GM19455 (cell line): ENCODE measurements at regions not wholly inside any gene's neighbourhood (a gene's known extent, or its start where the extent isn't known, plus 50 kb on each side); places are given as distances from the start of the nearest gene placed in this dataset.

Experiments used
- ATAC-seq: cut with Tn5 transposase; IDR thresholded peaks from one replicate; pipeline ENCODE4 v1.9.1; 2021; ENCODE audit not compliant: unreplicated experiment

GRCh38 chr14:85441909-85442643 is 87.9 kb upstream of the FLRT2 start:
- no peak for ATAC-seq

- ATAC-seq = no peak
These were observed 86.9 kb upstream of the FLRT2 start for GRCh38 chr14:85442996-85443395.

GRCh38 chr14:85444635-85445034 is 85.3 kb upstream of the FLRT2 start:
- ATAC-seq = no peak

DNA sequence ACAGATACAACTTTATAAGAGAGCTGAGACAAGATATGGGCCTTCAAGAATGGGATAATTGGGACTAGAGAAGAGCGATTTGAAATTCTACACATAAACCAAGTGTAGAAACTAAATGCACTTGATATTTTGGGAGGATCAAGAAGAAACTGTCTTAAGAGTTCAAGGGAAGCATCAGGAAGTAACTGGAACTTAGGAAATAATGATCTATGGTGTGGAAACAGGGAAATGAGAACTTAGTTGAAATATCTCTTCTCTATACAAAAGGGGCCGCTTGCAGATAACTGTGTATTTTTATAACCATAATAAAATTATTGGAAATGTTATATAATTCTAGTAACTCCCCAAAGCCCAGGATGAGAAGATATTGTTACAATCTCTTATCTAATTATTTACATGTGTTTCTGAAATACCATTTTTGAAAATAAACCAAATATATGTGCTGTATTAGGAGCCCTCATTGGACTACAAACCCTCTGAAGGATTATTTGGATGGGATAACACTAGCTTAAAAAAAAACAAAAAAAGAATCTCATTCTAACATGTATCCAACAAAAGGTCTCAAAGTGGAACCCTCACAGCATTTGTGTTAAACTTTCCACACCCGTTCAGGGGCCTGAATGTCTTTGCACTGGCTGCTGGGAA is 84.7 kb upstream of the FLRT2 start:
- ATAC-seq = no peak

DNA sequence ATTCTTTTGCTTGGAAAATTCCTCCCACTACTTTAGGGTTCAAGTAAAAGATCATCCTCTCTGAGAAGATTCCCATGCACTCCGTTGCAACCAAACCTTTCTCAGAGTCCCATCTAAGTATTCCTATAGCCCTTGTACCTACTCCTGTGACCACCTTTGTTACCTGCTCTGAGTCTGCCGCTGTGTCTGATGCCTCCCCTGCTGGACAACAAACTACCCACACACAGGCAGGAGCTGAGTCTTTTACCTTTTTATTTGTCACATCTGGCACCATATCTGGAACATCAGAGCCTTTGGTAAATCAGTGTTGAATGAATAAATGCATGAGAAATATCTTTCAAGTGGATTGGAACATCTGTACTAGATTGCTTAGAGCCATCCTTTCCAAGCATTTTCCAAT is 82.1 kb upstream of the FLRT2 start:
- no peak for ATAC-seq

DNA sequence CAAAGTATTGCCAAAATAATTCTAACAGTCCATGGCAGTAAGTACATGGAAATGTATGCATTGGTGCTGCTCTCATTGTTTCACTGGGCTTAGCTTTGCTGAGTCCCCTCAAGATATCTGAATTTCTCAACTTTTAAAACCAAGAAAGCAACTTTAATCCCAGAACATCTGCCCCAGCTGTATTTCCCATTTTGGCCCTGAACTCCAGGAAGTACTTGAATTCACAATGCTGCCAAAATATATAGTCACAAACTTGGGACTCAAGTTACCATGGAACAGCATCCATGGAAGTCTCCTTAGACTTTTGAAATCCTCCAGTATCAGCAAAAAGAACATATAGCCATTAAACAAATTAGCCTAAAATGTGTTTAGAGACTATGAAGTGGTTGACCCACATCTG is 78.5 kb upstream of the FLRT2 start:
- no peak for ATAC-seq

DNA sequence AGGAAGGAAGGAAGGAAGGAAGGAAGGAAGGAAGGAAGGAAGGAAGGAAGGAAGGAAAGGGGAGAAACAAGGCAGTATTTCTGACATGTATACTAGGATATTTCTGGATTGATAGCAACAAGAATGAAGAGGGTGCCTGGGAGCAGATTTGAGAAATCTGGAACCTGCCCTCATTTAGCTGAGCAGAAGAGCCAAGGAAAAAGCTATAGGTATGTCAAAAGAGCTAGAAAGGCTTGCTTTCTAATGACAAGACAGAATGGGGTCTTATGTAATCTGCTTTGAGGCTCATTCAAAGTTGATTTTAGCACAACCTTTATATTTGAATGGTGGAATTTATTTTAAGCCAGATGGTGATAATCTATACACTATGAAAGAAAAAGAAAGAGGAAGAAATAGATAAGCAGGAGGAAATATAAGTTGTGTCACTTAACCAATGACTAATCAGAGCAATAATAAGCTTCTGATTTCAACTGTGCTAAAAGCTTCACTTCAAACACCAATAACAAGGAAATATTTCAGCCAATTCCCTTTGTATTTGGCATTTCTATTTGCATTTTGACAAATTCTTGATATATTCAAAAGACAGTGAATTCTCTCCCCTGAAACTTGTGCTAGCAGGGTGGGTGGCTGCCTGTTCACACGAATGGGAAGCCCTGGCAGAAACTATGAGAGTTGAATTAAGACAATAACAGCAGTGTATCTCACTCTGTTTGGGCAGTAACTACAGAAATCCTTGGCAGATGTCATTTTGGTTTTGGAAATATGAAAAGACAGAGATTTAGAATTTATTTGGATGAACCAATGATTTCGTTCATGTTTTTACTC is 76.3 kb upstream of the FLRT2 start:
- ATAC-seq = no peak

- no peak for ATAC-seq
These were observed 75.6 kb upstream of the FLRT2 start for GRCh38 chr14:85454226-85454813.

DNA sequence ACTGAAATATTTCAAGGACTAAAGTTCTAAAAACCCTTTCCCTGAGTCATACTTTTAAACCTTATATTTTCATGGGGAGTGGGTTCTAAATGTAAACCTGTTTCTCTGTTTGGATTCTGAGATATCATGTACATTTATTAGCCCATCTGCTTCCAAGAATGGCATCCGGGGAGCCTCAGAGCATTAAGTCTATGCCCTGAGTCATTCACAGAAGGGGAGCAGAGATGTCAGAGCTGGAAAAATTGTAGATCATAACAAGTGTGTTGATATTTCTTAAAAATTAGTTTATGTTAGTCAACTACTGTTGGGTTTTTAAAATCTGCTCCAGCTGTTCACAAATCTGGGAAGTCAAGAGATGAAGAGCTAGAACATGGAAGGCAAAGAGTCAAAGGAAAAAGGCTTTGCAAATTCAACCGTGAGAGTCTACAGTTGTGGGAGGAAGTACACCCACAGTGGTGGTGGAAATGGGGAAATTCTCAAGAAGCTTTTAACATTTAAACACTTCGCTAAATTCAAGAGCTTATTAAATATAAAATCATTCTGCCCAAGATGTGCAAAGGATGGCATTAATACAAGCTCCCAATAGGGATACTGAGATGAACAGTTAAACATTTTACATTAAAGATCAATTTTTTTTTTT is 70.5 kb upstream of the FLRT2 start:
- no peak for ATAC-seq

GRCh38 chr14:85461432-85462133 is 68.4 kb upstream of the FLRT2 start:
- ATAC-seq = no peak

- ATAC-seq = no peak
These were observed 66.4 kb upstream of the FLRT2 start for GRCh38 chr14:85463512-85463911.

DNA sequence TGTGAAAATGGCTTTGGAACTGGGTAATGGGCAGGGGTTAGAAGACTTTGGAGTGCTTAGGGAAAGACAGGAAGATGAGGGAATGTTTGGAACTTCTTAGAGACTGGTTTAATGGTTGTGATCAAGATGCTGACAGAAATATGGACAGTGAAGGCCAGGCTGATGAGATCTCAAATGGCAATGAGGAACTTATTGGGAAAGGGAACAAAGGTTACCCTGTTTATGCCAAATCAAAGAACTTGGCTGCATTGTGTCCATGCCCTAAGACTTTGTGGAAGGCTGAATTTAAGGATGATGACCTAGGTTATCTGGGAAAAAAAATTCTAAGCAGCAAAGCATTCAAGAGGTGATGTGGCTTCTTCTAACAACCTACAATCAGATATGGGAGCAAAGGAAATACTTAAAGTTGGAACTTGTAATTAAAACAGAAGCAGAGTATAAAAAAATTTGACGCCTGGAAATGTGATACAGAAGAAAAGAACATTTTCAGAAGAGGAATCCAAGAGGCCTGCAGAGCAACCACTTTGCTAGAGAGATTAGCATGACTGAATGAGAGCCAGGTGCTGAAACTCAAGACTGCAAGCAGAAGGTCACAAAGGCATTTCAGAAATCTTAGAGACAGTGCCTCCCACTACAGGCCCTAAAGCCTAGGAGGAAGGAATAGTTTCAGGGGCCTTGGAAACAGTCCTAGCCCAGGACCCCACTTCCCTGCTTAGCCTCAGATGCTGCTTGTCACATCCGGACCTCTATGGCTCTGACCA is 65.6 kb upstream of the FLRT2 start:
- ATAC-seq = no peak

DNA sequence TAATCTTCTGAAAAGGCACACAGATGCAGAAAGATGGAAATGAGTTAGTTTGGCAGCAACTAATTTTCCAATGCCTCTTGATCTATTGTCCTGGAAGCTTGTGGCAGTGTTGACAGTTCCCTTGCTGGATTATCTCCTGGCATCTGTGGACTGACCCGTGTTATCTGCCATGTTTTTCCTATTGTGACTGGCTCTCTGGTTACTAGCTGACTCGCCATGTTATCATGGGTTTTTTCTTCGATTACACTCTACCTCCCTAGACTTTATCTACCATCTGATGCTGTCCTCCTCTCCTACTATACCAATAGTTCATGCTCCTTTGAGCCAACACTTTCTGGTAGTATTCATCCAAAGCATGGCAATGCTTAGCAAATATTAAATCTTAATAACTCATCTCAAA is 63.3 kb upstream of the FLRT2 start:
- ATAC-seq = no peak

DNA sequence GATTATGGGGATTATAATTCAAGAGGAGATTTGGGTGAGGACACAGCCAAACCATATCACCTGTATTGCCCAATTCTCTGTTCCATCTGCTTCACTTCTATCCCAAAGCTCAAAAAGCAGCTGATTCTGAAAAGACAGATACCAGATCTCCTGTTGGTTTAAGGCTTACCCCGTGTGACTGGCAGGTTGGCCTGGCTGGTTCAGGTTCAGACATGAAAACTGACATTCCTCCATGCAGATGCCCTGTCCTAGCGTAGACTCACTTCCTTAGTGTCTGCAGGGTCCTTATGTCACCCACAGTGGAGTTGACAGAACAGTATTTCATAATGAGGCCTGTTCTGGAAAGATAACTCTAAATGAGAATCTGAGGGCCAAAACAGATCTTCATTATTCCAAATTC is 61.1 kb upstream of the FLRT2 start:
- ATAC-seq = no peak

DNA sequence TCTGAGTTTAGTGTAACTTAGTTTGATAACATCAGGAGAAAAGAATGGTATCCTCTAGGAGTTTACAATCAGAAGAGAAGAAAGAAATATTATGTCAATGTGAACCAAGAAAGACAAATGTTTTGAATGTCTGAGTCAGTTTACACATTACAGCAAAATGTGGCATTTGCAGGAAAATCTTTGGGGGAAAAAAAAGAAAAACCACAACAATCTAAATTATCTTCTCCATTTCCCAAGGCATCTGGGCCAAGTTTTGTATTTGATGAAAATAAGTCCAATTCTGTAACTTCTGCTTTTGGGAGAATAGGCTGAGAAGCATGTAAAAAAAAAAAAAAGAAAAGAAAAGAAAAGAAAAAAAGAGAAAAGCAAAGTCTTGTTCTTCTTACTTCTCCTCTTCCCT is 58.8 kb upstream of the FLRT2 start:
- ATAC-seq = no peak

DNA sequence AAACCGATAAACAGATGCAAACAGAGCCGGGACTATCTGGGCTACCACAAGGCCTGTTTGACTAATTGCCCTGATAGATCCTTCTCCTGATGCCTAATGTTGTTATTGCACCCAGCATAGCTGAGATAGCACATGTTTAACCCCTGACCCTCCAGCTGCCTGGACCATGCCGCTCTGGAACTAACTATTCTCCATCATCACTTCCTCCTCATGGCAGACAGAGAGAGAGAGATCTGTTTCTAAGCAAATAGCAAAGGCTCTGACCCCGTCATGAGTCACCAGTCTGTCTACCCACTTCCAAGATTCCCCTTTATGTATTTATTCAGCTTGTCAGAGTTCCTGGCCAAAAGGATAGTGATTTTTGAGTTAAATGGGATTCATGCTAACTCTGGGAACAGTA is 58.2 kb upstream of the FLRT2 start:
- ATAC-seq = no peak

DNA sequence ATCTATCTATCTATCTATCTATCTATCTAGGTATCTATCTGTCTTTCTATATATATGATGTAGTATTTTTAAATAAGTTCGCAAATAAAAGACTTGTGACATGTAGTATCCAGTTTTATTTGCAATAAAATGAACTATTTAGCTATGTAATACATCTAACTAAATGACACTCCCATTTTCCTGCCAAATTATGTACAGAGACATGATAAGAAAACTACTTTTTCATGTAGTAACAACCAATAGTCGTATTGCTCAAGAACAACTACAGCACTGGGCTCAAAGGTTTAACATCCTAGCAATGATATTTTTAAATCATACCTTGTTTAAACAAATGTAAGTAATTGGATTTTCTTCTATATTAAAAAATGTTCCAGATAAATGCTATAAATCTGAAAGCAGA is 55.5 kb upstream of the FLRT2 start:
- ATAC-seq = no peak

DNA sequence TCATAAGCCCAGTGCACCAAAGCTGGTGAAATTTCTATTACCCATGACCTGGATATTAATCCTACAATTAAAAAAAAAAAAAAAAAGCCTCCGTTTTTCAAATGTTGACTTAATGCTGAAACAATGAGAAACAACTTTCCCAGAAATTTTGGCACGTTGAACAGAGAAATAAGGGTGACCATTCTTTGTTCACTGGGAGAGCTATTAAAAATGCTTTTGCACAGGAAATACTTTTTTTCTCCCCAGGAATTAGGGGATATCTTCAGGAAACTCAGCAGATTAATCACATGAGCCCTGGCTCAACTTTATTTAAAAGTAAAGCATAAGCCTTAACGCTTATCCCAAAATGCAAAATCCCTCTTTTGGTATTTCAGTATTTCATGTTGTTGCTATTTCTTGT is 54.8 kb upstream of the FLRT2 start:
- ATAC-seq = no peak

DNA sequence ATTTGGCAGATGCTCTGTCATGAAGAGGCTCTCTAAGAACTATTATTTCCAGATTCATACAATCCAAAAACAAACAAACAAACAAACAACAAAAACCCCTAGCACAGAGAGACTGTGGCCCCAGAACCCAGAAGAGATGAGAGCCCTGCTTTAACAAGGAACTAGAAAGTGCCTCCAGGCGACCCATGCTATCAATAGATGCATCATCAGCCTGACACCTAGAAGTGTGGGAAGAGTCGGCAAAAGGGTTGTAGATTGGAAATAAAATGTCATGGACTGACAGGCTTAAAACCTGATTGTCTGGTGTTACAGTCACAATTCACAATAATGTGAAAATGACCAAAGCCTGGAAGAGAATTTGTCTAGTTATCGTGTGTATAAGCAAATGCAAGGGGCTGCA is 50.6 kb upstream of the FLRT2 start:
- ATAC-seq = no peak

DNA sequence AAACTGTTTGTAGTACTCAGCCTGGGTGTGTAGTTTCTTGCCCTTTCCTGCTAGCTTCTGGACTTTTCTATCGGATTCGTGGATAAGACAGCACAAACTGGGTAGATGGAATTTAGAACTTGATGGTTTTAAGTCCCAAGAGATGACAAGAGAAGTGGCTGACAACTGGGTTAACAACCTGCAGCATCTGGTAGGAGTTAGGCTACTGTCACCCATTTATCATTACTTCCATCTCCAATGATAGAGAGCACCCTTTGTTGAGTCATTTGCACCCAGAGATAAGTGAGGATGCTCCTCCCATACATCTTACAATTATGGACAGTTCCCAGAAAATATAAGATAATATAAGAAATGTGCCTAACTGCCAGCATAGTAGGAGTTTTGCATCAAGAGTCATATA is 50.2 kb upstream of the FLRT2 start:
- no peak for ATAC-seq
